GM21786 (cell line): ENCODE measurements at regions not wholly inside any gene's neighbourhood (a gene's known extent, or its start where the extent isn't known, plus 50 kb on each side); places are given as distances from the start of the nearest gene placed in this dataset.
"Not testable (repeated sequence)": the region's sequence is repeated elsewhere in the genome, so short reads cannot be mapped to it uniquely, and the experiment has no call there.

Source experiments
- ATAC-seq: cut with Tn5 transposase; IDR thresholded peaks from one replicate; pipeline ENCODE4 v1.9.1; 2021; ENCODE audit not compliant: unreplicated experiment

GRCh38 chr2:75432761-75433361, 127.9 kb downstream of the EVA1A start:
- ATAC-seq = peak; percentile 79

- ATAC-seq = peak; percentile 59
These were observed 129.0 kb downstream of the EVA1A start for GRCh38 chr2:75431763-75432162.

- ATAC-seq = no peak
These were observed 129.5 kb downstream of the EVA1A start for GRCh38 chr2:75431276-75431675.

GRCh38 chr2:75430449-75430848, 130.3 kb downstream of the EVA1A start:
- ATAC-seq = not testable (repeated sequence)

GRCh38 chr2:75428646-75429443, 131.9 kb downstream of the EVA1A start:
- ATAC-seq = no peak

- no peak for ATAC-seq
These were observed 132.7 kb downstream of the EVA1A start for GRCh38 chr2:75428060-75428459.

- no peak for ATAC-seq
These were observed 135.7 kb downstream of the EVA1A start for GRCh38 chr2:75424936-75425619.

- ATAC-seq = no peak
These were observed 138.8 kb downstream of the EVA1A start for GRCh38 chr2:75421986-75422385.

GRCh38 chr2:75416420-75417342, 144.1 kb downstream of the EVA1A start:
- ATAC-seq = peak; percentile 86

- ATAC-seq = no peak
These were observed 145.0 kb downstream of the EVA1A start for GRCh38 chr2:75415731-75416130.

- ATAC-seq = no peak
These were observed 145.6 kb downstream of the EVA1A start for GRCh38 chr2:75415111-75415626.

GRCh38 chr2:75411574-75411973, 149.2 kb downstream of the EVA1A start:
- no peak for ATAC-seq

GRCh38 chr2:75410702-75411101, 150.0 kb downstream of the EVA1A start:
- ATAC-seq = no peak

GRCh38 chr2:75408771-75409170, 152.0 kb downstream of the EVA1A start:
- ATAC-seq = no peak

GRCh38 chr2:75407038-75407530, 153.7 kb downstream of the EVA1A start:
- ATAC-seq = no peak

- ATAC-seq = no peak
These were observed 154.6 kb downstream of the EVA1A start for GRCh38 chr2:75406131-75406581.

GRCh38 chr2:75405000-75405399, 155.7 kb downstream of the EVA1A start:
- ATAC-seq = no peak

GRCh38 chr2:75403991-75404428, 156.7 kb downstream of the EVA1A start:
- peak; percentile 87 for ATAC-seq

GRCh38 chr2:75396314-75396713, 164.4 kb downstream of the EVA1A start:
- no peak for ATAC-seq

GRCh38 chr2:75394764-75395163, 166.0 kb downstream of the EVA1A start:
- ATAC-seq = not testable (repeated sequence)
